GM23248 (cell line): ENCODE measurements at regions not wholly inside any gene's neighbourhood (a gene's known extent, or its start where the extent isn't known, plus 50 kb on each side); places are given as distances from the start of the nearest gene placed in this dataset.

Experiments used
- EZH2 ChIP-seq: fragments of 200-600 bp; sonication (generic); IDR thresholded peaks from 2 replicates; pipeline ENCODE4 v1.6.1; 2018; ENCODE audit warnings: antibody characterized with exemption, mild to moderate bottlenecking; ENCODE audit not compliant: insufficient read depth, poor library complexity, severe bottlenecking
- EZH2phosphoT487 ChIP-seq: fragments of 200-600 bp; sonication (generic); IDR thresholded peaks from 2 replicates; pipeline ENCODE4 v1.6.1; 2018; ENCODE audit warnings: antibody characterized with exemption, moderate library complexity, mild to moderate bottlenecking, low read depth; ENCODE audit not compliant: insufficient read depth

DNA sequence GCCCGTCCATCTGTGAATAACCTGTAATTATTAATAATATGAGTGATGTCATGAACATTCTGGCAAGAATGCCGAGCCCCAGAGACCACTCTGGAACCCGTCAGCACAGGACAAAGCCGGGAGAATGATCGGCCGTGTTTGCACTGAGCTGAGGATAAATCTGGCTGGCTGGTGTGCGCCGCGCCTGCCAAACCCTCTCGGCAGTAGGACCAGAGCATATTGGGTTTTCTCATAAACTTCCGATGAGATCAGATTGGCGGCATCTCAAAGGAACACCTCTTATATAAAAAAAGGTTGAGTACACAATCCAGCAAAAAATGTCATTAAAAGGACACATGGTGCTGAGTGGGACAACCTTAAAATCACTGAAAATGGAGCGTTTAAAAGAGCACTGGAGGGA, 296.0 kb upstream of the MKI67 start:
- TF ChIP-seq EZH2phosphoT487 (no peak), EZH2 (no peak)
